MCF 10A (cell line): ENCODE measurements at regions not wholly inside any gene's neighbourhood (a gene's known extent, or its start where the extent isn't known, plus 50 kb on each side); places are given as distances from the start of the nearest gene placed in this dataset.
"Not testable (repeated sequence)": the region's sequence is repeated elsewhere in the genome, so short reads cannot be mapped to it uniquely, and the experiment has no call there.

Source experiments
- BruUV-seq: library from RNA; stranded (reverse); fragments of 400-500 nt; replicated peaks from 2 replicates; lab custom pipeline; 2021; lab: Mats Ljungman, UMichigan
- CTCF ChIA-PET: fragments of 300-600 bp; sonication (Branson Sonifier 250); formaldehyde crosslinking; extraction: SDS; loops from one replicate; lab custom pipeline; 2021; ENCODE audit warnings: antibody characterized with exemption, inconsistent platforms; lab: Yijun Ruan, JAX
- POLR2A ChIA-PET: fragments of 300-600, 350-650 bp; sonication (Branson Sonifier 250); formaldehyde crosslinking; extraction: SDS; loops from one replicate; lab custom pipeline; 2020; ENCODE audit warnings: antibody characterized with exemption, inconsistent platforms; lab: Yijun Ruan, JAX
- DNase-seq: peaks from one replicate; pipeline ENCODE4 v3.0.0-alpha.2; 2018; ENCODE audit not compliant: unreplicated experiment
- H3K27ac Mint-ChIP-seq: one replicate; pipeline ENCODE4 v1.8.0; 2022; ENCODE audit warnings: mild to moderate bottlenecking, low read depth, mixed read lengths; ENCODE audit not compliant: unreplicated experiment
- H3K27me3 Mint-ChIP-seq: one replicate; pipeline ENCODE4 v1.8.0; 2022; ENCODE audit warnings: mixed read lengths; ENCODE audit not compliant: insufficient read depth, unreplicated experiment
- H3K36me3 Mint-ChIP-seq: one replicate; pipeline ENCODE4 v1.8.0; 2022; ENCODE audit warnings: mild to moderate bottlenecking, moderate library complexity, mixed read lengths; ENCODE audit not compliant: insufficient read depth, unreplicated experiment
- H3K4me1 Mint-ChIP-seq: one replicate; pipeline ENCODE4 v1.8.0; 2022; ENCODE audit warnings: mixed read lengths; ENCODE audit not compliant: insufficient read depth, unreplicated experiment
- H3K4me3 Mint-ChIP-seq: one replicate; pipeline ENCODE4 v1.8.0; 2022; ENCODE audit warnings: mild to moderate bottlenecking, moderate library complexity, mixed read lengths; ENCODE audit not compliant: unreplicated experiment
- H3K9me3 Mint-ChIP-seq: one replicate; pipeline ENCODE4 v1.8.0; 2022; ENCODE audit warnings: mixed read lengths; ENCODE audit not compliant: unreplicated experiment
- CTCF ChIP-seq: fragments of 200-600 bp; IDR thresholded peaks from one replicate; pipeline ENCODE4 v1.8.0; 2022; ENCODE audit warnings: antibody characterized with exemption, mild to moderate bottlenecking; ENCODE audit not compliant: unreplicated experiment
- intact Hi-C: fragments of 100-400 bp; cut with micrococcal nuclease; formaldehyde crosslinking; loops from 2 replicates; pipeline ENCODE4 v1.14.1; 2022

- H3K9me3 Mint-ChIP-seq, result peaks cover 7% of the 10 kb centered on the region
- TF ChIP-seq CTCF, result no peak
- peaks cover 16% of the 10 kb centered on the region for H3K4me1 Mint-ChIP-seq
- ChIA-PET CTCF (no interaction called here), POLR2A (interaction anchor here (1.3 to 2.0 kb wide), 3 partner anchors 12 to 166 kb away, joined by 4 to 8 read pairs (median 4); partner anchors contain the start of genes CDC45, HIRA and UFD1)
- no peak for DNase-seq
- no TSS peak for BruUV-seq
- H3K36me3 Mint-ChIP-seq, result peaks cover 6% of the 10 kb centered on the region
- intact Hi-C loops, result no loop called here
- no peaks in the 10 kb centered on the region for H3K27me3 Mint-ChIP-seq
- H3K27ac Mint-ChIP-seq, result peak overlapping the region; percentile 51
- no peak overlapping the region for H3K4me3 Mint-ChIP-seq
Measured at GRCh38 chr22:19597399-19597735, 73.2 kb upstream of the CLDN5 start.

- Mint-ChIP-seq H3K27me3 (no peaks in the 10 kb centered on the region), H3K9me3 (peaks cover 7% of the 10 kb centered on the region), H3K4me3 (peak overlapping the region; percentile 31), H3K36me3 (peaks cover 6% of the 10 kb centered on the region), H3K4me1 (peaks cover 16% of the 10 kb centered on the region), H3K27ac (peak overlapping the region; percentile 54)
- DNase-seq, result peak; percentile 84
- intact Hi-C loops, result no loop called here
- CTCF ChIA-PET, result interaction anchor here (0.5 to 0.7 kb wide), 2 partner anchors 12 to 479 kb away, joined by 4 read pairs; no protein-coding TSS in a partner anchor
- no TSS peak for BruUV-seq
- POLR2A ChIA-PET, result interaction anchor here (1.0 to 2.0 kb wide), 5 partner anchors 13 to 166 kb away, joined by 3 to 8 read pairs (median 4); partner anchors contain the start of genes CDC45, HIRA and UFD1
- TF ChIP-seq CTCF, result no peak
Measured at GRCh38 chr22:19598054-19598855, 74.0 kb upstream of the CLDN5 start.

- Mint-ChIP-seq H3K27me3 (no peaks in the 10 kb centered on the region), H3K9me3 (peaks cover 7% of the 10 kb centered on the region), H3K36me3 (peaks cover 6% of the 10 kb centered on the region), H3K27ac (peak overlapping the region; percentile 54), H3K4me1 (peaks cover 16% of the 10 kb centered on the region), H3K4me3 (no peak overlapping the region)
- CTCF ChIA-PET, result interaction anchor here (0.5 kb wide), 1 partner anchor 12 kb away, joined by 4 read pairs; no protein-coding TSS in a partner anchor
- intact Hi-C loops, result no loop called here
- BruUV-seq, result TSS peak; percentile 73
- no peak for DNase-seq
- no peak for TF ChIP-seq CTCF
- POLR2A ChIA-PET, result interaction anchor here (0.6 to 2.0 kb wide), 5 partner anchors 15 to 120 kb away, joined by 3 to 8 read pairs (median 4); partner anchors contain the start of genes CDC45 and UFD1
Measured at GRCh38 chr22:19599004-19599403, 74.8 kb upstream of the CLDN5 start.

- CTCF ChIA-PET, result interaction anchor here (0.6 kb wide), 1 partner anchor 13 kb away, joined by 3 read pairs; no protein-coding TSS in a partner anchor
- POLR2A ChIA-PET, result interaction anchor here (0.6 to 1.0 kb wide), 2 partner anchors 32 to 34 kb away, joined by 4 read pairs; no protein-coding TSS in a partner anchor
- DNase-seq, result no peak
Measured at GRCh38 chr22:19599626-19600243, 75.5 kb upstream of the CLDN5 start.

GRCh38 chr22:19603346-19603745 lies 79.1 kb upstream of the CLDN5 start:
- POLR2A ChIA-PET, H3K9me3 Mint-ChIP-seq, BruUV-seq, DNase-seq, H3K4me3 Mint-ChIP-seq, H3K27me3 Mint-ChIP-seq, H3K27ac Mint-ChIP-seq, CTCF ChIA-PET, intact Hi-C loops: not testable (repeated sequence)
- H3K36me3 Mint-ChIP-seq, result peaks cover 12% of the 10 kb centered on the region
- peaks cover 19% of the 10 kb centered on the region for H3K4me1 Mint-ChIP-seq

More at GRCh38 chr22:19599626-19600243, 75.5 kb upstream of the CLDN5 start:
- TF ChIP-seq CTCF, result no peak
- Mint-ChIP-seq H3K36me3 (peaks cover 6% of the 10 kb centered on the region), H3K4me1 (peaks cover 16% of the 10 kb centered on the region), H3K4me3 (no peak overlapping the region), H3K27ac (no peak overlapping the region), H3K9me3 (peaks cover 7% of the 10 kb centered on the region), H3K27me3 (no peaks in the 10 kb centered on the region)
- intact Hi-C loops, result no loop called here
- BruUV-seq, result no TSS peak
